ENCODE measurements at regions not wholly inside any gene's neighbourhood (a gene's known extent, or its start where the extent isn't known, plus 50 kb on each side); places are given as distances from the start of the nearest gene placed in this dataset.

DNA sequence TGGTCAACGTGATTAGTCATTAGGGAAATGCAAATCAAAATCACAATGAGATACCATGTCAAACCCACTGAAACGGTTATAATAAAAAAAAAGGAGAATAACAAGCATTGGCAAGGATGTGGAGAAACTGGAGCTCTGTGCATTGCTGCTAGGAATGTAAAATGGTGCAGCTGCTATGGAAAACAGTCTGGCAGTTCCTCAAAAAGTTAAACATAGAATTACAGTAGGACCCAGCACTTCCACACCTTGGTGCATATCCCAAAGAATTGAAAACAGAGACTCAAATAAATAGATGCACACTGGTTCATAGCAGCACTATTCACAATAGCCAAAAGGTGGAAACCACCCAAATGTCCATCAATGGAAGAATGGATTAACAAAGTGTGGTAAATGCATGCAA lies 201.5 kb upstream of the TUT7 start:
- H3K4me1 Mint-ChIP-seq (ENCODE audit: low read depth): no peaks in the 10 kb centered on the region
- H3K27me3 Mint-ChIP-seq (ENCODE audit: low read depth): peaks cover 25% of the 10 kb centered on the region
- ATAC-seq (replicated peaks in 1 of 2) (no peak), DNase-seq (no peak)
- no peaks in the 10 kb centered on the region for H3K36me3 Mint-ChIP-seq (ENCODE audit: insufficient read depth in 2 of 2)
- H3K4me3 Mint-ChIP-seq: no peak overlapping the region
- H3K9me3 Mint-ChIP-seq: peaks cover 2 to 3% of the 10 kb centered on the region in 2 donors
- no peak overlapping the region for H3K27ac Mint-ChIP-seq

DNA sequence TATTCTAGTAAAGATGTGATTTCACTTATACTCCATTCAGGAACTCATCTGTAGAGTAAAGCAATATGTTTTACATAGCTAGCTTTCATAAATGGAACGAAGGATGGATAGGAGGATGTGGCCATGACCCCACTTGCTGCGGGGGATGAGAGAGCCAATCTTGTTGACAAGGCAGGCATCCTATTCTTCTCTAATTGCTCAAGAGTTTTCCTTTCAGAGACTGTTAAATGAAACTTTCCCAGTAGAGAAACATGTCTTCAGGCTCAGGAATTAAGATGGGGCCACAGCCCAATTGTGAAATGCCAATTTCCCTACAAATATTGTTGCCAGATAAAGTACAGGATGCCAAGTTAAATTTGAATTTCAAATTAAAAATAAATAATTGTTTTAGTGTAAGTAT lies 196.2 kb upstream of the TUT7 start:
- H3K36me3 Mint-ChIP-seq (ENCODE audit: insufficient read depth in 2 of 2): no peaks in the 10 kb centered on the region
- DNase-seq (no peak), ATAC-seq (replicated peaks in 1 of 2) (no peak)
- H3K4me3 Mint-ChIP-seq: no peak overlapping the region
- no peak overlapping the region for H3K27ac Mint-ChIP-seq
- peaks cover 25% of the 10 kb centered on the region for H3K27me3 Mint-ChIP-seq (ENCODE audit: low read depth)
- H3K9me3 Mint-ChIP-seq: peaks cover 1 to 2% of the 10 kb centered on the region in 2 donors
- no peaks in the 10 kb centered on the region for H3K4me1 Mint-ChIP-seq (ENCODE audit: low read depth)

GRCh38 chr9:86549920-86550319 lies 195.7 kb upstream of the TUT7 start:
- Mint-ChIP-seq H3K27ac (no peak overlapping the region), H3K27me3 (ENCODE audit: low read depth) (peaks cover 25% of the 10 kb centered on the region), H3K4me1 (ENCODE audit: low read depth) (no peaks in the 10 kb centered on the region), H3K9me3 (peaks cover 1 to 2% of the 10 kb centered on the region in 2 donors), H3K4me3 (no peak overlapping the region), H3K36me3 (ENCODE audit: insufficient read depth in 2 of 2) (no peaks in the 10 kb centered on the region)
- DNase-seq (no peak), ATAC-seq (replicated peaks in 1 of 2) (no peak)

DNA sequence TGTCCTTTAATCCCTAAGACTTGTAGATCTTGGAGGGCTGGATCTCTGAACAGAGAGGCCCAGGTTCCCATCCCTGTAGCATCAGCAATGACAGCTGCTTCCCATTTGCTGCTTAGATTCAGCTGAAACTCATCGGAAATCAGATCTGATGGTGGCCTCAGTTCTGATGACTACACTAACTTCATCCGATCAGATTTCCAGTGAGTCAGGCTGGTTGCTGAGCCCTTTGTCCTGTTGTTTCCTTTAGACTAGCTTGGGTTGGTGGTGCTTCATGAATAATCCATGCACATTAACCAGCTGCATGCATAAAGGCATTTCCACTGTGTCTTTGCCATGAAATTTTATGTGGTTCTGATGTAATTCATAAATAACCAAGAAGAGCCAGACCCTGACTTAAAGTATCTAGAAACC lies 195.2 kb upstream of the TUT7 start:
- Mint-ChIP-seq H3K27ac (no peak overlapping the region), H3K4me1 (ENCODE audit: low read depth) (no peaks in the 10 kb centered on the region), H3K4me3 (no peak overlapping the region), H3K36me3 (ENCODE audit: insufficient read depth in 2 of 2) (no peaks in the 10 kb centered on the region), H3K27me3 (ENCODE audit: low read depth) (peaks cover 22% of the 10 kb centered on the region), H3K9me3 (peaks cover 1 to 2% of the 10 kb centered on the region in 2 donors)
- DNase-seq (no peak), ATAC-seq (replicated peaks in 1 of 2) (no peak)

DNA sequence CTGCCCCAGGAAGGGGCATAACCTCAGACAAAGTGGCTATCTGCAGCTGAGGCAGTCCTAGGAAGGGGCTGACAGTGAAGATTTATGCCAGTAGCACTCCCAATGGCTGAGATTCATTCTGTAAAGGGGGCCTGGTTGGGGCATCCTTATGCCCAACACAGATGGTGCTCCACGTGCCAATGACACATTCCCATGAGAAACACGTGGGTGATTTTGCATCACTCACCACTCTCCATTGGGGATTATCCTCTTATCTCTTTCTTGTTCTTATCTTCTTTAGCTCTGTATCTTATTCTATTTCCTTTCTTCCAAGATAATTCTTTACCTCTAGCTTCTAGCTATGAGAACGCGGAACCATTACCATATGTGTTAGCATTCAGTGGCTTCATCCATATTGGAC lies 194.0 kb upstream of the TUT7 start:
- no peak for DNase-seq
- H3K9me3 Mint-ChIP-seq: peaks cover 0 to 2% of the 10 kb centered on the region in 2 donors
- H3K27me3 Mint-ChIP-seq (ENCODE audit: low read depth): peaks cover 14% of the 10 kb centered on the region
- H3K36me3 Mint-ChIP-seq (ENCODE audit: insufficient read depth in 2 of 2): no peaks in the 10 kb centered on the region
- no peak for ATAC-seq (replicated peaks in 1 of 2)
- H3K27ac Mint-ChIP-seq: no peak overlapping the region
- no peaks in the 10 kb centered on the region for H3K4me1 Mint-ChIP-seq (ENCODE audit: low read depth)
- no peak overlapping the region for H3K4me3 Mint-ChIP-seq

DNA sequence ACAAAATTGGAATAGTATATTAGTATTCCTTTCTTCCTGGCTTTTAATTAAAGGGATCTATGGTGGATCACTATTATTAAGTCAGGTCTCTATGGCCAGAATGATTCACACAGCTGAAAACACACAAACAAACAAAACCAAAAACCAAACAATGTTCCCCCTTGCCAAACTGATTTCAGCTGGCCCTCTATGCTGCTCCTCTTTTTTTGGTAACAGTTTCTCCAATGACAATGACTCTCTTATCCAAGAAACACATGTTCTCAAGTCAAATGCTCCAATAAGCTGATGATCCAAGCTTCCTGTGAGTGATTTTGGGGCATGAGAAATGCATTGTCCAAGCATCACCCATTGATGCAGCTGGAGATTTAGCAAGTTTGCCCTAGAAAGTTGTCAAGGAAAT lies 193.4 kb upstream of the TUT7 start:
- Mint-ChIP-seq H3K4me3 (no peak overlapping the region), H3K4me1 (ENCODE audit: low read depth) (no peaks in the 10 kb centered on the region), H3K36me3 (ENCODE audit: insufficient read depth in 2 of 2) (no peaks in the 10 kb centered on the region), H3K27ac (no peak overlapping the region), H3K9me3 (no peaks in the 10 kb centered on the region), H3K27me3 (ENCODE audit: low read depth) (peaks cover 9% of the 10 kb centered on the region)
- DNase-seq (no peak), ATAC-seq (replicated peaks in 1 of 2) (no peak)

GRCh38 chr9:86546712-86547111 lies 192.5 kb upstream of the TUT7 start:
- no peak for DNase-seq
- Mint-ChIP-seq H3K9me3 (no peaks in the 10 kb centered on the region), H3K4me1 (ENCODE audit: low read depth) (no peaks in the 10 kb centered on the region), H3K4me3 (no peak overlapping the region), H3K36me3 (ENCODE audit: insufficient read depth in 2 of 2) (no peaks in the 10 kb centered on the region), H3K27me3 (ENCODE audit: low read depth) (peaks cover under 1% of the 10 kb centered on the region), H3K27ac (no peak overlapping the region)
- ATAC-seq (replicated peaks in 1 of 2): no peak

DNA sequence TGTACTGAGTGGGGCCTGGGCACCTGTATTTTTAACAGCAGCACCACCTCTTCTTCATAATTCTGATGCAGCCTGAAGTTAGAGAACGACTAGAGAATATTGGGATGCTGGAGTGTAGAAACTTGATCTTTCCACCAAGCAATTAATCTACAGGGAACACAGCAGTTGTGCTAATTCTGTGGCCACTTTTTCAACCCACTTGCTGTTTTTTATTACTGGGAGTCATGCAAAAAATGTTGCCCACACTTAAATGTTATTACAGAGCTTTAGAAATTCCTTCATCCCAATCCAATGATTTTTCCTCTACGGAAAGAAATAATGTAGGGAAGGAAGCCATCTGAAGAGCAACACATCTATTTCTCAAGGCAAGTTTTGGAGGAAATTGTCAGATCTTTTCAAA lies 190.9 kb upstream of the TUT7 start:
- H3K4me1 Mint-ChIP-seq (ENCODE audit: low read depth): no peaks in the 10 kb centered on the region
- ATAC-seq (replicated peaks in 1 of 2): no peak

DNA sequence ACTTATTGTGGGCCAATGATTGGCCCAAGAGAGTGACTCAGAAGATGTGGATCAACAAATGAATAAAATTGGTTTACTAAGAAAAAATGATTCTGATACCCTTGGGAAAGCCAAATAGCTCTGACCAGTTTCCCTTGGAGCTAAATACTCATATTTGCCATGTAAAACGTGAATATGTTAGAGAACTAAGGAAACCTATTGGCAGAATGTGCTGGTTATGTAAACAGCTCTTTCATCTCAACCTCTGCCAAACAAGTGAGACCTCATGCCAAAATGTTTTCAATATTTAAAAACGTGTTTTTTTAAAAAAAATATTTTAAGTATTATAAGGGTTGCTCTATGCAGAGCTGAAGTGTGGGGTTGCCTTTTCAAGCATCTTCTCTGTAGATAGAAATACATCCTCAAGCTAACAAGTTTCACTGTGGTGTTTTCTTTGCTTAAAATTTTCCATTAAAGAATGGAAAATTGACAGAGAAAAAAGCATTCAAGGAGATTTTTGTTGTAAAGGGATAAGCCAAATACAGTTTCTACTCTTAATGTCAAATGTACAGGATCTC lies 186.9 kb upstream of the TUT7 start:
- Mint-ChIP-seq H3K9me3 (no peaks in the 10 kb centered on the region), H3K4me1 (ENCODE audit: low read depth) (no peaks in the 10 kb centered on the region), H3K36me3 (ENCODE audit: insufficient read depth in 2 of 2) (no peaks in the 10 kb centered on the region), H3K27ac (no peak overlapping the region), H3K27me3 (ENCODE audit: low read depth) (no peaks in the 10 kb centered on the region), H3K4me3 (no peak overlapping the region)
- DNase-seq (no peak), ATAC-seq (replicated peaks in 1 of 2) (no peak)

More for the DNA sequence above, 190.9 kb upstream of the TUT7 start:
- Mint-ChIP-seq H3K9me3 (no peaks in the 10 kb centered on the region), H3K27me3 (ENCODE audit: low read depth) (no peaks in the 10 kb centered on the region), H3K27ac (no peak overlapping the region), H3K4me3 (no peak overlapping the region), H3K36me3 (ENCODE audit: insufficient read depth in 2 of 2) (no peaks in the 10 kb centered on the region)
- no peak for DNase-seq

GRCh38 chr9:86535406-86535915 lies 181.3 kb upstream of the TUT7 start:
- no peak for ATAC-seq (replicated peaks in 1 of 2)
- no peak for DNase-seq
- Mint-ChIP-seq H3K4me1 (ENCODE audit: low read depth) (no peaks in the 10 kb centered on the region), H3K36me3 (ENCODE audit: insufficient read depth in 2 of 2) (no peaks in the 10 kb centered on the region), H3K9me3 (peaks cover 0 to 2% of the 10 kb centered on the region in 2 donors), H3K27me3 (ENCODE audit: low read depth) (no peaks in the 10 kb centered on the region), H3K27ac (no peak overlapping the region), H3K4me3 (no peak overlapping the region)

- Mint-ChIP-seq H3K27me3 (ENCODE audit: low read depth) (no peaks in the 10 kb centered on the region), H3K4me1 (ENCODE audit: low read depth) (no peaks in the 10 kb centered on the region), H3K4me3 (no peak overlapping the region), H3K9me3 (peaks cover 0 to 2% of the 10 kb centered on the region in 2 donors), H3K27ac (no peak overlapping the region), H3K36me3 (ENCODE audit: insufficient read depth in 2 of 2) (no peaks in the 10 kb centered on the region)
- DNase-seq (no peak), ATAC-seq (replicated peaks in 1 of 2) (no peak)
Measured at GRCh38 chr9:86534572-86535258, 180.5 kb upstream of the TUT7 start.

DNA sequence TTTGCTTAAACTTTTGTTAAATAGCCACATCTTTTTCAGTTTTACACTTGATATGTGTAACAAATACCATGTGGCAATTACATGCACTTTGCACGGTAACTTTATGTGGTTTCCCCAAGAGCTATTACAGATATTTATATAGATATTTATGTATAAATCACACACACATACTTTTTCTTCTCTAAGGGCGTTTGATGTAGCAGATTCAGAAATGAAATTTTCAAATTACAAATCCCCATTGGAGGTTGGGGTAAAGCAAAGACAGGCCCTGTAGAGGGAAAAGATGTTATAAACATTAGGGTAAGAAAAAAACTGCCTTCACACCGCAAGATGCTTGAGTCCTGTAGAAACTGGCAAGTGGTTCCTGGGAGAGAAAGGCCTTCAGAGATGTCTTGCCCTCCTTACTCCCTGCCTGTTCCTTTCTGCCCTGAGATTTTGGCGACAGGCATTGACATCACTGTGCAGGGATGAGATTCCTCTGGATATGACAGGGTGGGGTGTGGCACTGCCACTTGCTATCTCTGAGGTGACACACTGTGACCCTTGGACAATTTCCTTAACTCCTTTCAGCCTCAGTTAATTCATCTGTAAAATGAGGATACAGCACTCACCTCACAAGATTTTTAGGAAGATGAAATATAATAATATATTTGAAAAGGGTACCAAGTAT lies 177.9 kb upstream of the TUT7 start:
- no peak overlapping the region for H3K27ac Mint-ChIP-seq
- H3K27me3 Mint-ChIP-seq (ENCODE audit: low read depth): peaks cover 8% of the 10 kb centered on the region
- H3K4me3 Mint-ChIP-seq: no peak overlapping the region
- no peaks in the 10 kb centered on the region for H3K4me1 Mint-ChIP-seq (ENCODE audit: low read depth)
- peaks cover 0 to 2% of the 10 kb centered on the region in 2 donors for H3K9me3 Mint-ChIP-seq
- H3K36me3 Mint-ChIP-seq (ENCODE audit: insufficient read depth in 2 of 2): no peaks in the 10 kb centered on the region
- DNase-seq (no peak), ATAC-seq (replicated peaks in 1 of 2) (no peak)

DNA sequence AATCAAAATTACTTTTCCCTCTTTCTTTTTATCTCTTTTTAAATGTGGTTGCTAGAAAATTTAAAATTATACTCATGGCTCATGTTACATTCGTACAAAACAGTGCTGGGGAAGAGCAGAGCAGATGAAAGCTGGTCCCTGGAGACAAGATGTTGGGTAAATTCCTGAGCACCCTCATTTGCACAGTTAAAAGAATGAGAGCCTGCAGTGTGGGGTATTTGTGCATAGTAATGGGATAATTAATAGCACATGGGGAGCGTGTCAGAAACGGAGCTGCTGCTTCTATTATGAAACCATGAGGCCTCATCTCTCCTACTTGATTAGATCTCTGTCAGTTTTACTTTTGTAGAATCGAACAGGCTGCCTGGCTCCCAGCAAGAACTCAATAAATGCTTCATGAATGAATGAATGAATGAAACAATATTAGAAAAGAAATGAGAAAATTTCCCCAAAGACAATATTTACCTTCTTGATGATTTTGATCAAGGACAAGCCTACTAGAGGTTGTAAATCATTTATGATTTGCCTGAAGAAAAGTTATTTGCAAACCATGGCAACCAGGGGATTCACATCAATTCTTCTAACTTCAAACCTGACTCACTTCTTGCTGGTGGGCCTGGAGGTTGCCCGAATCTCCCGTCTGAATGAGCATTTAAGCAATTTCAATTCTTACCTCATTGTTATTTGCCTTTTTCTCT lies 177.2 kb upstream of the TUT7 start:
- ATAC-seq (replicated peaks in 1 of 2): no peak
- Mint-ChIP-seq H3K27ac (no peak overlapping the region), H3K4me3 (no peak overlapping the region)

More for the DNA sequence above, 177.2 kb upstream of the TUT7 start:
- no peak for DNase-seq
- Mint-ChIP-seq H3K9me3 (peaks cover 0 to 2% of the 10 kb centered on the region in 2 donors), H3K36me3 (ENCODE audit: insufficient read depth in 2 of 2) (no peaks in the 10 kb centered on the region), H3K27me3 (ENCODE audit: low read depth) (peaks cover 8% of the 10 kb centered on the region), H3K4me1 (ENCODE audit: low read depth) (no peaks in the 10 kb centered on the region)
